HG03025 (cell line): ENCODE measurements at regions not wholly inside any gene's neighbourhood (a gene's known extent, or its start where the extent isn't known, plus 50 kb on each side); places are given as distances from the start of the nearest gene placed in this dataset.
"Not testable (repeated sequence)": the region's sequence is repeated elsewhere in the genome, so short reads cannot be mapped to it uniquely, and the experiment has no call there.

Experiments used
- ATAC-seq: cut with Tn5 transposase; IDR thresholded peaks from one replicate; pipeline ENCODE4 v1.9.1; 2021; ENCODE audit warnings: mild to moderate bottlenecking, moderate library complexity; ENCODE audit not compliant: unreplicated experiment, low FRiP score

DNA sequence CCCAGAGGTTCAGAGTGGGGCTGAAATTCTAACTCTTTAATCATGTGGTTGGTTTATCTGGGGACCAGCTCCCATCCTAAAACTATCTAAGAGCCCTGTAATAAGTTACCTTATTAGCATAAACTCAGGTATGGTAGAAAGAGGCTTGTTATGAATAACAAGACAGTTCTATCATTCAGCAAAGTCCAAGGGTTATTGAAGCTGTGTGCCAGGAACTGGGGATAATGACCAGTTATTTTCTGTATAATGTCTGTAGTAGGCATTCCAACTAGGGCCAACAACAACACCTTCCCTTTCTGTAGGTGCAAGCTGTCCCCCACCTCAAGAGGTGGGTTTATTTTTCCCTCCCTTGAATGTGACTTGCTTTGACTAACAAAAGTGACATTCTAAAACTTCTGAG, 170.1 kb downstream of the CD83 start:
- no peak for ATAC-seq

DNA sequence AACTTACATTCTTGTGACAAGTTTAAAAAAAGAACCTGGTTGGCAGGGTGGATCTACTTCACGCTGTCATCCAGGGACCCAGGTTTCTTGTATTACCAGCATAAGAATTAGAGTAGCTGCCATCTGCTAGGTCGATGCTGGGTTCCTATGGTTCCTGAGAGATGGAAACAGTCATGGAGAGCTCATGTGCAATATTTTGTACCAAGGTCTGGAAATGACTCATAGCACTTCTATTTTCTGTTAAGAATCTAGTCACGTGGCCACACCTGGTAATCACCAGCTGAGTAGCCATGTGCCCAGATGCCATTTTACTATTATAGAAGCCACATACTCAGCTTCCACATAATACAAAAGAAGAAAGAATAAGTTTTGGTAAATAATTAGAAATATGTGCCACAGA, 171.3 kb downstream of the CD83 start:
- ATAC-seq: no peak

DNA sequence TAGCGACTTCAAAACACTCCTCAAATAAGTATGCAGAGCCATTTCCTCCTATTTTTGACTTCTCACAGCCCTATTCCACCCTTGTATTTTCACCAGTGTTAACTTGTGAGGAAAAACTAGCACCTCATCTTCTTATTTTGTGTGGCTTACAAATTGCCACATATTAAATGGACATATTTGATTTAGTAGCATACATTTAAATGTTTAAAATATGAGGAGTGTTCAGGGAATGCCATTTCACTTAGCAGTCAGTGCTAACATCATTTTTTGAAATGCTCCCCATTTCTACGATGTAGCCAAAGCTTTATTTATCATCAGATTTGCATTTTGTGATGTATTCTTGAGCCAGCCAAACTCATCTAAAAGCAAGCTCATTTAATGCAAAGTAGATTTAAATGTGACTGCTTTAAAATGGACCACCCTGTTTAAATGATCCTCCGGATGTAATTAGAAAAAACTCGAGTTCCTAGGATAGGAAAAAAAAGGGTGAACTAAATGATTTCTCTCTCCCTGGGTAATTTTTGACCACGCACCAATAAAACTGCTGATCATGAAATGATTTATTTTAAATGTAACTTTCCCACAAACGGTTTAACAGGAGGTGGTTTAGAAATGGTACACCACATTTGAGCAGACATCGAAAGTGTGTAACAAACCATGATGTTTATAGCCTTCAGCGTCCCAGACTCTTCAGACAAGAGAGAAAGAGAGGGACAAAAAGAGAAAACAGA, 172.6 kb downstream of the CD83 start:
- ATAC-seq: no peak

DNA sequence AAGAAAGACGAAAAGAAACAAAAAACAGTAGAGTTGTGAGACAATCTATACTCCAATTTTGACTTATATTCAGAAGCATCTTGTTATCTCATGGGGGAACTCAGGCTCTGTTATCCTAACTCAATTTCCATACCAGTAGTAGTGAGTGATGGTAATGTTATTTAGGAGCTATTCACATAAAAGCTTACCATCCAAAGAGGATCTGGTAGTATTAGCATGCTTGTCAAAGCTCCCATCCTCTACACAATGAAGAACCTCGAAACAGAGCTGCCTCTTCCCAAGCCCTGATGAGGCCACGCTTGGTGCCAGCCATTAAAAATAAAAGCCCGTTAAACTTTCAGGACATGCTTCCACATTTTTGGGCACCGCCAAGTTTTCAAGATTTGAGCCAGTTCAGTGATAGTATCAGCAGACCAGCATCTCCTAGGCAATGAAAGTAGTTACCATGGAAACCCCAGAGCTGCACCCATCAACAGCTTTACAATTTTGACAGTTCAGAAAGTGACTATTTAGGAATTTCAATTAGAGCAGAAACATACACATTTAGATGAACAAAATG, 173.3 kb downstream of the CD83 start:
- ATAC-seq: no peak

DNA sequence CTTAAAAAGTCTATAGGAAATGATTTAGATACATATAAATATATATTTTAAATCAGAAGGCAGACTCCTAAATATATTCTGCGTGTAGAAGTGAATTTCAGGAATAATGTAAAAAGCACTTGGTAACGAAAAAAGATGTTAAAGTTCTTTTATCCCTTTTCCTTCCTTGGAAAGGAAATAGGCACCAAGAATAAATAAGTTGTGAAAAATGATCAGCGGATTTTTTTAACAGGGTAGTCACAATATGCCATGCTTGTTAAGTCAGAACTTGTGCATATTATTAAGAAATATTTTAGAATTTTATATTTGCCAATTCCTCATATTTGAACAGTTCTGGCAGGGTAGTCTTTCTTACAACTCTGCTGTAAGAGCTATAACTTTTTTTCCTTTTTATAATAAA, 173.8 kb downstream of the CD83 start:
- no peak for ATAC-seq

DNA sequence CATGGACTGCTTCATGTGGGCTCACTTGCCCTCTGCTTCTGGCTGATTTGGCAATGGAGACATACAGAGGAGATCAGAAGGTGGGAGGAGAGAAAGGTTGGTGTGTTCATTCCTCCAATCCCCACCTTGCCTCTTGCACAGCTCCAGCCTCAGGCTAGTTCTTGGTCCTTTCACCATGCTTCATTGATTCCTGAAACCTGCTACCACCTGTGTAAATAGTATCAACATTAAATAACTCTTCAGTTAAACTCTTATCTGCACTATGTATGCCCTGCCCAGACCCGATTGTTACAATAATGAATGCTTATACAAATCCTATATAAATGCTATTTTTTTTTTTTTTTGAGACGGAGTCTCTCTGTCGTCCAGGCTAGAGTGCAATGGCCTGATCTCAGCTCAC, 174.5 kb downstream of the CD83 start:
- no peak for ATAC-seq

DNA sequence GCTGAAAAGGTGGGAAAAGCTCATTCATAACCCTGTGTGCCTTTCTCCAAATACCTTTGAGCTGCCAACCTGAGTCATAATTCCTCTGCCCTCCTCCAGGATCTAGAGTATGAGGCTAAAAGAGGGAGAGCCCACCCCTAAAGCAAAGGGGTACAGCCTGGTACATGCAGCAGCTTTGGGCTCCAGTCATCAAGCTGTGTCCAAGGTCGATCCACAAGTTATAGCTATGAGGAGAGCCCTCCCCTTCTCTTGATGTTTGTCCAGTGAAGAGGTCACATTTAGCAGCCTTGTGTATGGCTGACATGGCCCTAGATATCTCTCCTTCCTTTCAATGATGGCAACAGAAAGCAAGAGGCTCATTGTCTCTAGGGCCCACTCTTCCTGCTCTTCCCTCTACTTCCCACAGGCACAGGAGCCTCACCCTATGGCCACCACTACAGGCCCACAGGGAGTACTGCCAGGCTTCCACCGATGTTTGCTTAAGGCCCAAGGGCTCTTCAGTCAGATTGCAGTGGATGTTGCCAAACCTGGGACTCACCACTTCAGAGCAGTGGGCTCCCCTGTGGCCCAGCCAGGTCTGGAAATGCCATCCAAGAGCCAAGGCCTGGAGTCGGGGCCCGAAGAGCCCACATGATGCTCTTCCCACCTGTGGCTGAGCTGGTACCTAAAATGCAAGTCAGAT, 176.8 kb downstream of the CD83 start:
- no peak for ATAC-seq

DNA sequence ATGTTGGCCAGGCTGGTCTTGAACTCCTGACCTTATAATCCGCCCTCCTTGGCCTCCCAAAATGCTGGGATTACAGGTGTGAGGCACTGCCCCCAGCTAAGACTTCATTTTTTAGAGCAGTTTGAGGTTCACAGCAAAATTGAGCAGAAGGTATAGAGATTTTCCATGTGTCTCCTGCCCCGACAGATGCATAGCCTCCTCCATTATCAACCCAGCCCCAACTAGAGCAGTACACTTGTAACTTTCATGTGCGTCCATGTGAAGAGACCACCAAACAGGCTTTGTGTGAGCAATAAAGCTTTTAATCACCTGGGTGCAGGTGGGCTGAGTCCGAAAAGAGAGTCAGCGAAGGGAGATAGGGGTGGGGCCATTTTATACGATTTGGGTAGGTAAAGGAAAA, 179.1 kb downstream of the CD83 start:
- ATAC-seq: not testable (repeated sequence)

DNA sequence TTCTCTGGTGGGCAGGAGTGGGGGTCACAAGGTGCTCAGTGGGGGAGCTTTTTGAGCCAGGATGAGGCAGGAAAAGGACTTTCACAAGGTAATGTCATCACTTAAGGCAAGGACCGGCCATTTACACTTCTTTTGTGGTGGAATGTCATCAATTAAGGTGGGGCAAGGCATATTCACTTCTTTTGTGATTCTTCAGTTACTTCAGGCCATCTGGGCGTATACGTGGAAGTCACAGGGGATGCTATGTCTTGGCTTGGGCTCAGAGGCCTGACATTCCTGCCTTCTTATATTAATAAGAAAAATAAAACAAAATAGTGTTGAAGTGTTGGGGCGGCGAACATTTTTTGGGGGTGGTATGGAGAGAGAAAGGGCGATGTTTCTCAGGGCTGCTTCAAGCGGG, 179.5 kb downstream of the CD83 start:
- ATAC-seq: not testable (repeated sequence)

DNA sequence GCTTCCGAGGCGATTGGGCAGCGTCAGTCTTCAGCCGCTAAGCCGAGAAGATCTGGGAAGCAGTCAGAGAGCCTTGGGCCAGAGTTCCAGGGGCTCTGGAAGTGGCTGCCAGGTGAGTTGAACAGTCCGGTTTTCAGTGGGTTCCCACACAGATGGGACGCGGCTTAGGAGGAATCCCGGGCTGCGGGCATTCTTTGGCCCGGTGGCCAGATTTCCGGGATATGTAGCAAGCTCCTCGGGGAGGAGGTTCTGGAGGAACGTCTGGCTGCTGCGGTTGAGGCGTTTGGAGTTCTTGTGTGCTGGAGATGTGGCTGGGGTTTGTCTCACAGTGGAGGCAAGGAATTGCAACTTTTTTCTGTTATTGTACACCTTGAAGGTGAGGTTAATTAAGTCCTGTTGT, 182.6 kb downstream of the CD83 start:
- ATAC-seq: not testable (repeated sequence)

DNA sequence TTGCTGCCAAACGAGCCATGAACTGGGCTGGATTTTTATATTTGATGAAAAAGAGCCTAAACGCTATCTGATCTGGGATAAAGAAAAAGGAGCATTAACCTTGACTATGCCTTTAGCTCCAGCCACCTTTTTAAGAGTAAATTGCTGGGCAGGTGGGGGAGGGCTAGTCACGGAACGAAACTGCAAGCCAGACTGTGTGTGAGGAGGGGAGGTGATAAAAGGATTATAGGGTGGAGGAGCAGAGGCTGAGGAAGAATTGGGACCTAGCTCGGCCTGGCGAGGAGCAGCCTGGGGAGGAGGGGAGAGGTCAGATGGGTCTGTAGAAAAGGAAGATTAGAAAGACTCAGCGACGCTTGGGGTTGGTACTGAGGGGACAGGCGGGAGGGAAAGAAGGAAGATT, 183.1 kb downstream of the CD83 start:
- not testable (repeated sequence) for ATAC-seq

DNA sequence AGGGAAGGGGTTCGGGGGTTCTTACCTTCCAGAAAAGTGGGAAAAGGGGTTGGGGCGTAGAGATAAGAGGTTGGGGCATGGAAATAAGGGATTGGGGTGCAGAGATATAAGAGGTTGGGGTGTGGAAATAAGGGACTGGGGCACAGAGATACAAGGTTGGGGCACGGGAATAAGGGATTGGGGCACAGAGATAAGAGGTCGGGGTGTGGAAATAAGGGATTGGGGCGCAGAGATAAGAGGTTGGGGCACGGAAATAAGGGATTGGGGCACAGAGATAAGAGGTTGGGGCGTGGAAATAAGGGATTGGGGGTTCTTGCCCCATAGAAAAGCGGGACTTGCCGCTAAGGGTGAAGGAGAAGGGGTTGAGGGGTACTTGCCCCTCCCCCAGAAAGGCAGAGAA, 183.9 kb downstream of the CD83 start:
- ATAC-seq: not testable (repeated sequence)

DNA sequence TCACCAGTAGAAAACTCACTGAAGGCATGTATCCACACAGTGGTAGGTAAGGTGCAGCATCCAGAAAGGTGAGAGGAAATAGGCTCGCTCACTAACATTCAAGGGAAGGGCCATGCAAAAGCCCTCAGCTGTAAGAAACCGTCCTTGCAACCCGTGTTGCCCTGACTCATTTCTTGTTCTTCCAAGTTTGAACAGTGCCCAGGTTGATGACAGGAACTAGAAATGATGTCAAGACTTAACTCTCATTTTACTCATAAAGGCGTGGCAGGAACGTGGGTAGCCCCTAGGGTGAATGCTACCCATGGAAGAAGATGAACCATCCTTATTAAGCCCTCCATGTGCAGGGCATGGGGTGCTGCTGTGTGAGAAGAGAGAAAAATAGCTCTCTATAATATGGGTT, 187.6 kb downstream of the CD83 start:
- ATAC-seq: no peak

DNA sequence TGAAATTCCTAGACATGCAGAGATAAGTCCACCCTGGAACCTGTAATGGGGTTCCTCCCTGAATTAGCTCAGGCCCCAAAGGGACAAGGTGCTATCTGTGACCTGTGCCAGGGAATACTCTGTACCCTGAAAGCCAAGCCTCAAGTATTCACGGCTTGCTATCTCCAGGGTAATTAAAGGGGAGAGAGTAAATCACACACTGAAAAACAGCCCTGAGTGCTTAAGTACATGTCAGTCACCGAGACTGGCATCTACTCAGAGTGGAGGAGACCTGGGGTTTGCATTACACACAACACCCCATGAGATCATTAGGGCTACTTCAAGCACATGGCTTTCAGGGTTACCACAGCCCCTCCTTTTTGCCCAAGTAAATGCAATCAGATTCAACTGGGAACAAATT, 188.1 kb downstream of the CD83 start:
- no peak for ATAC-seq

DNA sequence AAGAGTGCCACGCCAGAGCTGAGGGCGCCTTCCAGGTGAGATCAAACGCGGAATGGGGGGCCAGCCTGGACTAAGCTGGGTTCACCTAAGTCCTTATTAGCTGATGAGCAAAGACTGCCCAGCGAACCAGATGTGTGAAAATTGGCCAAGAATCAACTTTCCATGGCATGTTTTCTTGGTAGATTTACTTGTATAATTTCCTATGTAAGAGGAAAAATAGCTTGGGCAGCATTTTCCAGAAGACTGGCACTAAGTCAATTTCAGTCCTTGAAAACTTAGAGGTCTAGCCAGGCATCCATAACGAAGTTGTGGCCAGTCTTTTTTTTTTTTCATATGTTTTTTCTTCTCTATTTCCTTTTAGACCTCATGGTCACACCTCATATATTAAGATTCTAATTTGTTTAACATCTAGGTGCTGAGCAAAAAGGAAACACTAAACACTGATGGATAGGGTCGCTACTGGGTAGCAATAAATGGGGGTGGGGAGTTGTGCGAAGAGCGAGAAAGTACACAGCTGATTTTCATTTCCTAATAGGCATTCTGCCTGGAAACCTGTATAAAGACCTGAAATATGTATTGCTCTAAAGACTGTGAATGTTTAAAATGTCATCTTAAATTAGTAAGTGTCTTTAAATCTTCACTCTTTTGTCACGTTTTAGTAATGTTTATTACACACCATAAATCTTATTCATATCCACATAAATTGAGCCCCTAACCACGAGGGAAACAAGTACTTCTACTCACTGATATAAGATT, 188.8 kb downstream of the CD83 start:
- no peak for ATAC-seq

DNA sequence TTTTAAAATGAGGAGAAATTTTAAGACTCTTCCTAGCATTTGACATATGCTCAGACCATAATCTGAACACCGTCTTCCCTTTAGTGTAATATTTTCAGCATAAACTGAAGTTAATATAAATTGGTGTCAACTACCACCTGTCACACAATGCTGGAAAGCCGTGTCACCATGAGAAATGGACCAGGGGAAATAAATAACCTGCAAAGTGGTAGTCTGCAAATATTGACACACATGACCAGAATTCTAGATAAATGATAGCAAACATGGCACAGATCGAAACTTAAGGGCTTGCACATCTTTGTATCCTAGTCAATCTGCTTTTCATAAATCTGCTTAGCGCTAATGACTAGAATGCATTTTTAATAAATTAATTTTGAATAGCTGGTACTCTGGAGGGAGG, 191.9 kb downstream of the CD83 start:
- ATAC-seq: no peak

DNA sequence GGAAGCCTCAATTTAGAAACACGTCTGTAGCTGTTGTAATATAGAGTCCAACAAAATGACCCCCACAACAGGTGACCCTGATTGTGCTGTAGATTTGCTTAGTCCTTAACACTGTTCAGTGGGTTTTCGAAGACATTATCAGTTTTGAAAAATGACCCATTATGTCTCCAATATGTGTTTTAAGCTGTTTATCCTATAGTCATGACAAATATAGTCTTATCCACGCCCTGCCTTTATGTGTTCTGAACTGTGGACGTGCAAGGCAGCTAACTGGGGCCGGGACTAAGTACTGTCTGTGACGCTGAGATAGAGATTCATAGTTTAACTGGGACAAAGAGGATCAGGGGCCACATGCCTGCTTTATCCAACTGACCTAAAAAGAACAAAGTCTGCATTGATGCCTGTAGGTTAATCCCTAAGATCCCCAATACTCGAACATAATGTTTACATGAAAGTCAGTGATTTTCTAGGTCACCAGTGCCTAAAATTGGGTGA, 192.4 kb downstream of the CD83 start:
- no peak for ATAC-seq

DNA sequence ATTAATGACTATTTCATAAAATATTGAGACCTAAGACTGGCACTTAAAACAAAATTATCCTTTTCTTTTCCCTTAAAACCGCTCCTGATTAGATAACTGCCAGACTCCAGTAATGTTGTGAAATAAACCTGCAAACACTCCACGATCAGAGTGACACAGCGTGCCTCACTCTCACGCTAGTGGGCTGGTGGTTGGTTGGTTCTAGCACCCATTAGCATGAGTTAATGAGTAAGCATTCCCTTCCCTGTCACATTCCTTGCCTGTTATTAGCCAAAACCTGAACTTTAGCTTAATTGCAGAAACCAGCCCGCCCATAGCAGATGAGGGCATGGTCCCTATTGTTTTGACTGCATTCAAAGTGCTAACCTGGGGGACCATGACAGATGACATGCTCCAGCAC, 193.4 kb downstream of the CD83 start:
- ATAC-seq: no peak

DNA sequence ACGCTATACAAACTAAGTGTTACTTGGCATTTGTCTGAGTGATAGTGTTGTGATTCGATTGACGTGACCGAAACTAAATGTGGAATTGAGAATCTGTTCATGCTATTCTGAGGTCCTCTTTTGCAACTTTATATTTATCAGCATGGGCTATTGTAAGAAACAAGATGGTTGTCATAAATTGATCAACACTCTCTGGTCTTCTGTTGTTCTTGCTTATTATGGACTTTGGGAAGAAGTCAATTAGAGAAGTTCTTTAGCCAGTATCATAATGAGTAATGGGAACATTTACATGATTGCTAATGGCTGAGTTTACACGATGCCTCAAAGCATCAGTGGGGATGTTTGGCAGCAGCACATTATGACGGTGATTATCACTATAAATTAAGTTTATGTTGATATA, 195.0 kb downstream of the CD83 start:
- no peak for ATAC-seq

DNA sequence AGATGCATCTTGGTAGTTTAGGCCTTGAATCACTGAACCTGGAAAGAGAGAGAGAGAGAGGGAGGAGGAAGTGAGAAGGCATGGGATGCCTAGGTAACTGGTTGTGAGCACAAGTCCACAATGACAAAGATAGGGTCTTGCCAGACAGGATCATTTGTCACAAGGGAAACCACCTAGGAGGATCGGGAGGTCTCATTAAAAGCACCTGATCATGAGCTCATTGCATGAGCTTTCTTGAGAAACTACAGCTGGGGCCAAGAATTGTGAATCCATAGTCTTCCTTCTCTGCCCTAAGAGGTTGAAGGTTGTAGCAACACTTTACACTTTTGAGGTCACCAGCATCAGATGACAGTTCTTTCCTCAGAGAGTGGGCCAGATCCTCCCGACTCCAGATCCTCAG, 195.7 kb downstream of the CD83 start:
- ATAC-seq: no peak

DNA sequence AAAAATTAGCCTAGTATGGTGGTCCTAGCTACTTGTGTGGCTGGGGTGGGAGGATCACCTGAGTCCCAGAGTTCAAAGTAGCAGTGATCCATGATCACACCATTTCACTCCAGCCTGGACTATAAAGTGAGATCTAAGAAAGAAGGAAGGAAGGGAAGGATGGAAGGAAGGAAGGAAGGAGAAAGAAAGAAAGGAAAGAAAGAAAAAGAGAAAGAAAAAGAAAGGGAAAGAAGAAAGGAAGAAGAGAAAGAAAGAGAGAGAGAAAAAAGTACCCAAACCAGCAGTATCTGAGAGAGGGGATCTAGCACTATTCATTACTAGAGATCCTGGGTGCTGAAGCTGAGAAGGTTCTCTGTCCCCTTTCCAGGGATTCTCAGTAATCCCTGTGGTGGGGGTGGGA, 197.8 kb downstream of the CD83 start:
- ATAC-seq: no peak
